Thymus (tissue), 11 donors: ENCODE measurements at regions not wholly inside any gene's neighbourhood (a gene's known extent, or its start where the extent isn't known, plus 50 kb on each side); places are given as distances from the start of the nearest gene placed in this dataset.
"Not testable (repeated sequence)": the region's sequence is repeated elsewhere in the genome, so short reads cannot be mapped to it uniquely, and the experiment has no call there.

Experiments
- DNase-seq, 9 donors: peaks; one replicate each; pipeline ENCODE4 v3.0.0-alpha.2; 2013; ENCODE audit warnings: low spot score in 9 of 9, low read depth in 6 of 9, missing footprints in 1 of 9
- H3K27ac ChIP-seq, 2 donors: one replicate each; pipeline ENCODE4 v1.5.1; 2013; ENCODE audit warnings: control low read depth in 1 of 2, low read depth in 1 of 2, low read length in 1 of 2, mild to moderate bottlenecking in 1 of 2, moderate library complexity in 1 of 2
- H3K27me3 ChIP-seq, 2 donors: one replicate each; pipeline ENCODE4 v1.5.1; 2013; ENCODE audit warnings: low read length in 1 of 2; ENCODE audit not compliant: control insufficient read depth in 2 of 2, insufficient read depth in 1 of 2
- H3K36me3 ChIP-seq, 2 donors: one replicate each; pipeline ENCODE4 v1.5.1; 2013; ENCODE audit warnings: low read length in 1 of 2, mild to moderate bottlenecking in 1 of 2, moderate library complexity in 1 of 2; ENCODE audit not compliant: control insufficient read depth in 2 of 2, insufficient read depth in 2 of 2
- H3K4me1 ChIP-seq, 2 donors: one replicate each; pipeline ENCODE4 v1.5.1; 2013; ENCODE audit warnings: low read length in 2 of 2; ENCODE audit not compliant: control insufficient read depth in 2 of 2, insufficient read depth in 2 of 2
- H3K4me3 ChIP-seq, 2 donors: one replicate each; pipeline ENCODE4 v1.5.1; 2013; ENCODE audit warnings: low read length in 2 of 2, control low read depth in 1 of 2, mild to moderate bottlenecking in 1 of 2
- H3K9me3 ChIP-seq, 2 donors: one replicate each; pipeline ENCODE4 v1.5.1; 2013; ENCODE audit warnings: low read length in 1 of 2, mild to moderate bottlenecking in 1 of 2; ENCODE audit not compliant: control insufficient read depth in 2 of 2, insufficient read depth in 1 of 2
- WGBS: extraction: QIAGEN DNeasy Blood & Tissue Kit; methylation state at CpG from one replicate; pipeline ENCODE4 v1.1.7; 2013; 5-methylcytosine and 5-hydroxymethylcytosine counted together
- donor health status: healthy.

DNA sequence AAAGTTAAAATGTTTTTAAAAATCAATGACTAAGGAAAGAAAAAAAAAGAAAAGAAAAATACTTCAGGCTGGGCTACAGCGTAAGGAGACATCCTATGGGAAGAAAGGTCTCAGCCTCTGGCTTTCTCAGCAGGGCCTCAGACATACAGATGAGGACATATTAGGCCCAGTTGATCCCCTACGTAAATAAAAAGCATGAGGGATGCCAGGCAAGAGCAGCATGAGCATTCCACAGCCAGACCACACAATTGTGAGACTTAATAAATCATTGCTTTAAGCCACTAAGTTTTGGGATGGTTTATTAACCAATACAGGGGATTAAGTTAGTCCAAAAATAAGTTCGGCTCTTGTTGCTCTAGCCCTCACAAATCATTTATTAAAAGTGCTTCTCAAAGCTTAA, 394.1 kb upstream of the NECTIN3 start:
- Histone ChIP-seq H3K9me3 (no peaks in the 10 kb centered on the region), H3K36me3 (no peaks in the 10 kb centered on the region), H3K27ac (no peak overlapping the region), H3K4me3 (no peak overlapping the region), H3K27me3 (no peaks in the 10 kb centered on the region), H3K4me1 (no peaks in the 10 kb centered on the region)
- WGBS: 83% methylated on average over 3 of the region's 3 CpGs
- DNase-seq: no peak

GRCh38 chr3:110679285-110679684, 392.3 kb upstream of the NECTIN3 start:
- no peaks in the 10 kb centered on the region for H3K9me3 ChIP-seq
- H3K36me3 ChIP-seq: no peaks in the 10 kb centered on the region
- WGBS: 57% methylated on average over 2 of the region's 2 CpGs
- H3K4me3 ChIP-seq: no peak overlapping the region
- H3K4me1 ChIP-seq: no peaks in the 10 kb centered on the region
- no peak for DNase-seq
- no peak overlapping the region for H3K27ac ChIP-seq
- no peaks in the 10 kb centered on the region for H3K27me3 ChIP-seq

- H3K27me3 ChIP-seq: no peaks in the 10 kb centered on the region
- WGBS: 68% methylated on average over 5 of the region's 5 CpGs
- DNase-seq: no peak
- no peaks in the 10 kb centered on the region for H3K9me3 ChIP-seq
- no peaks in the 10 kb centered on the region for H3K36me3 ChIP-seq
- H3K4me3 ChIP-seq: no peak overlapping the region
- H3K27ac ChIP-seq: no peak overlapping the region
- H3K4me1 ChIP-seq: no peaks in the 10 kb centered on the region
Observed at GRCh38 chr3:110680450-110680849, 391.2 kb upstream of the NECTIN3 start.

DNA sequence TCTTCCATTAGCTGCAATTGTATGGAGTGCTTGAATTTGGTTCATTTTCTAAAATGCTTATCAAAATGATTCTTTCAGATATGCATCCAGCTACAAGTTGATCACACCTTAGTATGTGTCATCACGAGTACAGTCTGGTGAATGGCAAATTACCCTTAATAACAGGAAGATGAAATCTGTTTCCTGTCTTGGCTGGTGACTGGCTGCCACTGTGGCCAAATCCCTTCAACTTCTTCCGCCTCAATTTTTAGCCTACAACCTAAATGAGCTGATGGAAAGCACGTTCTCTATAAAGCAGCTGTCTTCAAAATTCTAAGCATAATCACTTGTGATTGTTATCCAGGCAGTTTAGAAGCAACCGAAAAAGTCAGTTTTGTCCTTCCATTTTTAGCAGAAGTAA, 387.1 kb upstream of the NECTIN3 start:
- no peaks in the 10 kb centered on the region for H3K36me3 ChIP-seq
- 85% methylated on average over 4 of the region's 4 CpGs for WGBS
- DNase-seq: no peak
- H3K4me3 ChIP-seq: no peak overlapping the region
- no peaks in the 10 kb centered on the region for H3K27me3 ChIP-seq
- no peaks in the 10 kb centered on the region for H3K4me1 ChIP-seq
- H3K27ac ChIP-seq: no peak overlapping the region
- no peaks in the 10 kb centered on the region for H3K9me3 ChIP-seq

GRCh38 chr3:110685630-110686029, 386.0 kb upstream of the NECTIN3 start:
- Histone ChIP-seq H3K4me3 (no peak overlapping the region), H3K36me3 (no peaks in the 10 kb centered on the region), H3K27ac (no peak overlapping the region), H3K27me3 (no peaks in the 10 kb centered on the region), H3K9me3 (no peaks in the 10 kb centered on the region), H3K4me1 (no peaks in the 10 kb centered on the region)
- 47% methylated on average over 4 of the region's 4 CpGs for WGBS
- no peak for DNase-seq

DNA sequence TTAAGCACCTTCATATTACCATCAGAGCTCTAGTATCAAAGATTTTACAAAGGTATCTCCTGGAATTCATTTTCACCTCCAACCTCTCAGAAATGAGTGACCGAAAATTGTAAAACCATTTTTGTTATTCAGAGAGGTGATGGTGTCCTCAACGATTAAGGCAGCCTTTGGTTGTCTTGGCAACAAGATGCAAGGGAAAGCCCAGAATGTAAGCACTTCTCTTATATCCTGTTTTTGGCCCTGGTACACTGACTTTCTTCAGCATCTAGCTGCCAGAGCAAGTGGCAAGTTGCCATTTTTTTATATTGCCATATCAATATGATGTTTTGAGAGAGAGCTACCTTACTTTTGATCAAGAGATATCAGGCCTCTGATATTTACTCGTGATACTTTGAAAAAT, 384.9 kb upstream of the NECTIN3 start:
- Histone ChIP-seq H3K9me3 (no peaks in the 10 kb centered on the region), H3K36me3 (no peaks in the 10 kb centered on the region), H3K4me1 (no peaks in the 10 kb centered on the region), H3K27me3 (no peaks in the 10 kb centered on the region), H3K4me3 (no peak overlapping the region), H3K27ac (no peak overlapping the region)
- 81% methylated on average over 3 of the region's 3 CpGs for WGBS
- no peak for DNase-seq

- no peaks in the 10 kb centered on the region for H3K4me1 ChIP-seq
- H3K27me3 ChIP-seq: no peaks in the 10 kb centered on the region
- DNase-seq: no peak
- no peak overlapping the region for H3K27ac ChIP-seq
- no peaks in the 10 kb centered on the region for H3K9me3 ChIP-seq
- no peaks in the 10 kb centered on the region for H3K36me3 ChIP-seq
- no peak overlapping the region for H3K4me3 ChIP-seq
Observed at GRCh38 chr3:110687138-110687537, 384.5 kb upstream of the NECTIN3 start.

DNA sequence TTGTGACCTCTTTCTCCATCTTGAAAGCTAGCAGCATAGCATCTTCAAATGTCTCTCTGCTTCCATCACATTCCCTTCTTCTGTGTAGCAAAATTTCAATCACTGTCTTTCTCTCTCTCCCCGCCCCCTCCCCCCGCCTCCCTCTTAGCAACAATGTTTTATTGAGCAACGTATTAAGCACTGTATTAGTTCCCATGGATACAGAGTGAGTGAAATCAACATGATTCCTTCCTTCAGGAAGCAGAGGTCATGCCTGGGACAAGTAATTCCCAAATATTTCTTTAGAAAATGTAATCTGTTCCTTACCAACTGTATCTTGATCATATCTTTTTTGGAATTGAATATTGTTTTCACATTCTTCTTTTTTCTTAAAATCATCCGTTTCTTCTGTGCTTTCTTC, 373.7 kb upstream of the NECTIN3 start:
- Histone ChIP-seq H3K9me3 (no peaks in the 10 kb centered on the region), H3K36me3 (no peaks in the 10 kb centered on the region), H3K27ac (no peak overlapping the region), H3K4me3 (no peak overlapping the region), H3K4me1 (no peaks in the 10 kb centered on the region), H3K27me3 (no peaks in the 10 kb centered on the region)
- no peak for DNase-seq
- WGBS: 87% methylated on average over 4 of the region's 4 CpGs

- H3K4me3 ChIP-seq, H3K27me3 ChIP-seq, DNase-seq, H3K27ac ChIP-seq, H3K9me3 ChIP-seq, H3K4me1 ChIP-seq, H3K36me3 ChIP-seq: not testable (repeated sequence)
Observed at GRCh38 chr3:110704332-110704731, 367.3 kb upstream of the NECTIN3 start.

- H3K4me1 ChIP-seq: no peaks in the 10 kb centered on the region
- no peak overlapping the region for H3K4me3 ChIP-seq
- no peak for DNase-seq
- no peaks in the 10 kb centered on the region for H3K27me3 ChIP-seq
- H3K9me3 ChIP-seq: no peaks in the 10 kb centered on the region
- no peaks in the 10 kb centered on the region for H3K36me3 ChIP-seq
- no peak overlapping the region for H3K27ac ChIP-seq
- 96% methylated on average over 1 of the region's 1 CpG for WGBS
Observed at GRCh38 chr3:110708156-110708555, 363.5 kb upstream of the NECTIN3 start.
